Smooth muscle cell (in vitro differentiated cells): ENCODE measurements at regions not wholly inside any gene's neighbourhood (a gene's known extent, or its start where the extent isn't known, plus 50 kb on each side); places are given as distances from the start of the nearest gene placed in this dataset.

Experiments used
- DNase-seq: peaks from one replicate; lab custom pipeline; 2025; ENCODE audit not compliant: unreplicated experiment; lab: John Stamatoyannopoulos, UW
- H2AFZ ChIP-seq: fragments of 200-600 bp; sonication (generic); 2 replicates; pipeline ENCODE4 v1.6.0; 2016; ENCODE audit warnings: antibody characterized with exemption, low read depth, mild to moderate bottlenecking
- H3F3A ChIP-seq: fragments of 200-600 bp; sonication (generic); 2 replicates; pipeline ENCODE4 v1.6.0; 2017; ENCODE audit warnings: antibody characterized with exemption, low read depth
- H3K27ac ChIP-seq: fragments of 200-600 bp; sonication (generic); 2 replicates; pipeline ENCODE4 v1.5.1; 2016; ENCODE audit warnings: low read depth, mild to moderate bottlenecking
- H3K27me3 ChIP-seq: fragments of 200-600 bp; sonication (generic); 2 replicates; pipeline ENCODE4 v1.6.1; 2016; ENCODE audit warnings: low read depth, mild to moderate bottlenecking
- H3K36me3 ChIP-seq: fragments of 200-600 bp; sonication (generic); 2 replicates; pipeline ENCODE4 v1.5.1; 2016; ENCODE audit warnings: low read depth
- H3K4me1 ChIP-seq: fragments of 200-600 bp; sonication (generic); 2 replicates; pipeline ENCODE4 v1.5.1; 2016; ENCODE audit warnings: low read depth
- H3K4me2 ChIP-seq: fragments of 200-600 bp; sonication (generic); 2 replicates; pipeline ENCODE4 v1.6.0; 2016; ENCODE audit warnings: mild to moderate bottlenecking
- H3K4me3 ChIP-seq: fragments of 200-600 bp; sonication (generic); 2 replicates; pipeline ENCODE4 v1.5.1; 2016; ENCODE audit warnings: mild to moderate bottlenecking
- H3K79me2 ChIP-seq: fragments of 200-600 bp; sonication (generic); 2 replicates; pipeline ENCODE4 v1.6.0; 2016; ENCODE audit warnings: low read depth, mild to moderate bottlenecking
- H3K9ac ChIP-seq: fragments of 200-600 bp; sonication (generic); 2 replicates; pipeline ENCODE4 v1.6.0; 2016; ENCODE audit warnings: low read depth
- H3K9me3 ChIP-seq: fragments of 200-600 bp; sonication (generic); replicated peaks from 2 replicates; pipeline ENCODE4 v1.5.1; 2016; ENCODE audit warnings: low read depth
- H4K20me1 ChIP-seq: fragments of 200-600 bp; sonication (generic); 2 replicates; pipeline ENCODE4 v1.6.0; 2016; ENCODE audit warnings: low read depth
- WGBS: methylation state at CpG from one replicate; pipeline ENCODE4 v1.1.7; 2016; ENCODE audit warnings: low lambda C conversion rate; 5-methylcytosine and 5-hydroxymethylcytosine counted together
- TF ChIP-seq, protein P1 (sequence below): fragments of 200-600 bp; sonication (generic); IDR thresholded peaks from 2 replicates; pipeline ENCODE4 v1.5.1; 2017; ENCODE audit warnings: borderline replicate concordance, mild to moderate bottlenecking, antibody characterized with exemption; ENCODE audit not compliant: insufficient read depth, poor library complexity, severe bottlenecking

DNA sequence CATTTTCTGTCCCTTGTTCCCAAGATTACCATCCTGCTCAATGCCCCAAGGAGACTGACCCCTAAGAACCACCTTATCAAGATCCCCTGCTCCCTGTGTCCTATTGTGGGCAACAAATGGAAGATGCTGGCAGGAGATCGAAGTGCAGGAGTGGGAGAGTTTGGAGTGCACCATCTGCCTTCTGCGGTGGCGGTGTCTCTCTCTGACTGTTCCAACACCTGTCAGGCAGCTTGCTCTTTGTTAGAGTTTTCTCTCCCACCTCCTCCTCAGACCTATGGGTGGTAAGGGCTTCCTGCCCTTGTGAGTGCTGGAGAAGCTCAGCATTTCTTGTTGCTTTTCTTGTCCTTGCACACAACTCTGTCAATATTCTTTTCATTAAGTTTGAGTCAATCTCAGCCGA is 64.1 kb upstream of the SPHKAP start:
- H3K9ac ChIP-seq = no peak overlapping the region

DNA sequence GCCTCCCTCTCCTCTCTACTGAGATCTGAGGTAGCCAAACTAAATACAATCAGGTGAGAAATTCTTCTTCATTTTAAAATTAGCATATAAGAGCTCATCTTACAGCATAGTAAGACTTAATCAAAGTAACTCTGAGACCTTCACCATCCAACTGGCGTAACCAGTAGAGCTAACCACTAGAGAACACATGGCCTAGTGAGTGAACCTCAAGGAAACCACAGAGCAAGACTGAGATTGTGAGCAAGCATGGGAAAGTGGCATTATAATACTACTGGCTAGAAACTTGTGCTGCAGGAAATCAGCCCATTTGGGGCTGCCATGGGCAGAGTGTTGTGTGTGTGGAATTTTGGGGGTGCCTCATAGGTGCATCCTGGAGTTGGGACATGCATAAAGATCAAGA is 61.1 kb upstream of the SPHKAP start:
- H3K27me3 ChIP-seq = no peaks in the 10 kb centered on the region
- no peak overlapping the region for H3K9ac ChIP-seq
- no peak overlapping the region for H3K4me3 ChIP-seq
- H4K20me1 ChIP-seq = no peaks in the 10 kb centered on the region
- 94% methylated on average over 1 of the region's 1 CpG for WGBS
- no peaks in the 10 kb centered on the region for H3K36me3 ChIP-seq
- no peak for DNase-seq
- no peak overlapping the region for H3K27ac ChIP-seq
- no peak overlapping the region for H2AFZ ChIP-seq
- no peaks in the 10 kb centered on the region for H3F3A ChIP-seq
- TF ChIP-seq, protein P1, sequence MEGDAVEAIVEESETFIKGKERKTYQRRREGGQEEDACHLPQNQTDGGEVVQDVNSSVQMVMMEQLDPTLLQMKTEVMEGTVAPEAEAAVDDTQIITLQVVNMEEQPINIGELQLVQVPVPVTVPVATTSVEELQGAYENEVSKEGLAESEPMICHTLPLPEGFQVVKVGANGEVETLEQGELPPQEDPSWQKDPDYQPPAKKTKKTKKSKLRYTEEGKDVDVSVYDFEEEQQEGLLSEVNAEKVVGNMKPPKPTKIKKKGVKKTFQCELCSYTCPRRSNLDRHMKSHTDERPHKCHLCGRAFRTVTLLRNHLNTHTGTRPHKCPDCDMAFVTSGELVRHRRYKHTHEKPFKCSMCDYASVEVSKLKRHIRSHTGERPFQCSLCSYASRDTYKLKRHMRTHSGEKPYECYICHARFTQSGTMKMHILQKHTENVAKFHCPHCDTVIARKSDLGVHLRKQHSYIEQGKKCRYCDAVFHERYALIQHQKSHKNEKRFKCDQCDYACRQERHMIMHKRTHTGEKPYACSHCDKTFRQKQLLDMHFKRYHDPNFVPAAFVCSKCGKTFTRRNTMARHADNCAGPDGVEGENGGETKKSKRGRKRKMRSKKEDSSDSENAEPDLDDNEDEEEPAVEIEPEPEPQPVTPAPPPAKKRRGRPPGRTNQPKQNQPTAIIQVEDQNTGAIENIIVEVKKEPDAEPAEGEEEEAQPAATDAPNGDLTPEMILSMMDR = no peak
- no peak overlapping the region for H3K4me2 ChIP-seq
- no peaks in the 10 kb centered on the region for H3K79me2 ChIP-seq
- H3K9me3 ChIP-seq = no peaks in the 10 kb centered on the region
- no peaks in the 10 kb centered on the region for H3K4me1 ChIP-seq

More for the DNA sequence above, 64.1 kb upstream of the SPHKAP start:
- no peak overlapping the region for H3K4me2 ChIP-seq
- no peaks in the 10 kb centered on the region for H3K36me3 ChIP-seq
- H3K9me3 ChIP-seq = no peaks in the 10 kb centered on the region
- H3F3A ChIP-seq = no peaks in the 10 kb centered on the region
- no peaks in the 10 kb centered on the region for H3K79me2 ChIP-seq
- WGBS = 91% methylated on average over 4 of the region's 4 CpGs
- H4K20me1 ChIP-seq = no peaks in the 10 kb centered on the region
- DNase-seq = no peak
- TF ChIP-seq, protein P1 = no peak
- no peak overlapping the region for H3K27ac ChIP-seq
- no peaks in the 10 kb centered on the region for H3K4me1 ChIP-seq
- no peak overlapping the region for H3K4me3 ChIP-seq
- no peak overlapping the region for H2AFZ ChIP-seq
- H3K27me3 ChIP-seq = no peaks in the 10 kb centered on the region

DNA sequence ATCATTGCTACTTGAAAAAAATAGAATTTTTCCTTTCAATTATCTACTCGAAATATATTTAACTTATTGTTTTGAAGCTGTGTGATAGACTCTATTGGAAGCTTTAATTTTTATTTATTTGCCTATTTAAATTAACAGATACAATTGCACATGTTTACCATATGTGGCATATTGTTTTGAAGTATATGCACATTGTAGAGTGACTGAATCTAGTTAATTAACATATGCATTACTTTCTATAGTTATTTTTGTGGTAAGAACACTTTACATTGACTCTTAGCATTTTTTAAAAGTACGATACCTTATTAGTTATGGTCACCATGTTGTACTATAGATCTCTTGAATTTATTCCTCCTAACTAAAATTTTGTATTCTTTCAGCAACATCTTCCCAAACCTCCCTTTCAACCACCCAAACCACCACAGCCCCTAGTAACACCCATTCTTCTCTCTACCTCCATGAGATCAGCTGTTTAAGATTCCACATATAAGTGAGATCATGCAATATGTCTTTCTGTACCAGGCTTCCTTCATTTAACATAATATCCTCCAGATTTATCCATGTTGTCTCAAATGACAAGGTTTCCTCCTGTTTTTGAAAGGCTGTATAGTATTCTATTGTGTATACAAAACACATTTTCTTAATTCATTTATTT is 58.5 kb upstream of the SPHKAP start:
- no peaks in the 10 kb centered on the region for H3K9me3 ChIP-seq
- no peaks in the 10 kb centered on the region for H3K79me2 ChIP-seq
- WGBS = 65% methylated on average over 2 of the region's 2 CpGs
- TF ChIP-seq, protein P1 = no peak
- no peak overlapping the region for H2AFZ ChIP-seq
- H3K4me1 ChIP-seq = no peaks in the 10 kb centered on the region
- no peak overlapping the region for H3K4me2 ChIP-seq
- no peak for DNase-seq
- no peaks in the 10 kb centered on the region for H3K36me3 ChIP-seq
- H3K27ac ChIP-seq = no peak overlapping the region
- no peaks in the 10 kb centered on the region for H3K27me3 ChIP-seq
- no peak overlapping the region for H3K4me3 ChIP-seq
- no peaks in the 10 kb centered on the region for H4K20me1 ChIP-seq
- H3F3A ChIP-seq = no peaks in the 10 kb centered on the region
- no peak overlapping the region for H3K9ac ChIP-seq
